DND-41 (cell line): ENCODE measurements at regions not wholly inside any gene's neighbourhood (a gene's known extent, or its start where the extent isn't known, plus 50 kb on each side); places are given as distances from the start of the nearest gene placed in this dataset.

Experiments used
- ATAC-seq: fragments of 200-7000 bp; cut with Tn5 transposase; 3 replicates; pipeline ENCODE4 v1.9.1; 2021; ENCODE audit warnings: low read depth; ENCODE audit not compliant: insufficient read depth
- DNase-seq: peaks from one replicate; pipeline ENCODE4 v3.0.0-alpha.2; 2020
- H2AFZ ChIP-seq: 2 replicates; pipeline ENCODE4 v1.6.0; 2012; ENCODE audit warnings: low read depth, low read length
- H3K27ac ChIP-seq: 2 replicates; pipeline ENCODE4 v1.5.1; 2012; ENCODE audit warnings: low read length, inconsistent platforms
- H3K27me3 ChIP-seq: fragments of 200-600 bp; sonication (generic); 2 replicates; pipeline ENCODE4 v1.6.0; 2012; ENCODE audit warnings: low read length, mild to moderate bottlenecking, inconsistent platforms; ENCODE audit not compliant: insufficient read depth, poor library complexity
- H3K36me3 ChIP-seq: 2 replicates; pipeline ENCODE4 v1.5.1; 2012; ENCODE audit warnings: low read length, inconsistent platforms; ENCODE audit not compliant: insufficient read depth
- H3K4me1 ChIP-seq: 2 replicates; pipeline ENCODE4 v1.5.1; 2012; ENCODE audit warnings: mild to moderate bottlenecking, low read length; ENCODE audit not compliant: insufficient read depth
- H3K4me2 ChIP-seq: 2 replicates; pipeline ENCODE4 v1.6.0; 2012; ENCODE audit warnings: mild to moderate bottlenecking, moderate library complexity, low read length, inconsistent platforms; ENCODE audit not compliant: insufficient read depth
- H3K4me3 ChIP-seq, 2 experiments: fragments of 200-600 bp in 1 of 2; shearing (Covaris generic) in 1 of 2; 2 replicates each; pipeline ENCODE4 v1.5.1; 2012 to 2016; ENCODE audit warnings: inconsistent platforms in 2 of 2, low read length in 2 of 2, mild to moderate bottlenecking in 2 of 2, low read depth in 1 of 2, moderate library complexity in 1 of 2
- H3K79me2 ChIP-seq: 2 replicates; pipeline ENCODE4 v1.6.0; 2012; ENCODE audit warnings: low read length, inconsistent platforms; ENCODE audit not compliant: insufficient read depth
- H3K9ac ChIP-seq: 2 replicates; pipeline ENCODE4 v1.6.0; 2012; ENCODE audit warnings: low read depth, mild to moderate bottlenecking, inconsistent platforms, low read length, moderate library complexity
- H3K9me3 ChIP-seq: 2 replicates; pipeline ENCODE4 v1.5.1; 2012; ENCODE audit warnings: low read length, moderate library complexity, mild to moderate bottlenecking, inconsistent platforms; ENCODE audit not compliant: insufficient read depth, severe bottlenecking
- H4K20me1 ChIP-seq: 2 replicates; pipeline ENCODE4 v1.6.0; 2012; ENCODE audit warnings: low read length; ENCODE audit not compliant: insufficient read depth
- EZH2 ChIP-seq: IDR thresholded peaks from 3 replicates; pipeline ENCODE4 v1.6.1; 2012; ENCODE audit warnings: borderline replicate concordance, low read depth, mild to moderate bottlenecking, moderate library complexity, low read length, inconsistent platforms; ENCODE audit not compliant: severe bottlenecking
- TF ChIP-seq, protein P1 (sequence below): IDR thresholded peaks from 2 replicates; pipeline ENCODE4 v1.5.1; 2012; ENCODE audit warnings: borderline replicate concordance, low read length, moderate library complexity, mild to moderate bottlenecking; ENCODE audit not compliant: poor library complexity, severe bottlenecking; ENCODE audit errors: extremely low read depth

DNA sequence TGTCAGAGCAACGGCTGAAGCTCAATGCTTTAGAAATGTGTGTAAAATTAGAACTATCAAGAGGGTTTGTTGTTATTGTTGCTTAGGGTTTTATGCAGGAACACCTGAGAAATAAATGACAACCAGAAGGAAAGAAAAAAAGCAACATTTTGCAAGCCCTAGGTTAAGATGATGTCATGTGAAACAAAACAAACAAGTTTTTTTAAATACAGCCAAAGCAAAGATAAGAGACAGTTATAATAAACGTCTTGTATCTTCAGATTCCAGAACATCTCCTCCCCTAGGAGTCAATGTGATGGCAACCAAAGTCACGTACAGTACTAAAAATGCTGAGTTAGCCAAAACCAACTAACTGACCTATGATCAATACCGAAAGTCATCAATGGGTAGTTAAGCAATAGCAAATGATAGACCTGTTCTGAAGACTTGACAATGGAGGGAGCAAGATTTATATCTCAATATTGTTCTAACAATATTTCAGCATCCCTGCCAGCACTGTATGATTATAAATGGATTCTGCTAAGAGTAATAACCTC is 55.3 kb upstream of the NOCT start:
- no peak for ATAC-seq

GRCh38 chr4:138959097-138959815 is 56.3 kb upstream of the NOCT start:
- Histone ChIP-seq H3K27me3 (peaks cover 3% of the 10 kb centered on the region), H3K79me2 (no peaks in the 10 kb centered on the region), H4K20me1 (no peaks in the 10 kb centered on the region), H3K27ac (no peak overlapping the region), H3K4me1 (no peaks in the 10 kb centered on the region), H3K9me3 (no peaks in the 10 kb centered on the region), H3K36me3 (no peaks in the 10 kb centered on the region), H3K4me3 (no peak overlapping the region), H3K4me2 (no peak overlapping the region), H2AFZ (no peak overlapping the region), H3K9ac (no peak overlapping the region)
- TF ChIP-seq, protein P1, sequence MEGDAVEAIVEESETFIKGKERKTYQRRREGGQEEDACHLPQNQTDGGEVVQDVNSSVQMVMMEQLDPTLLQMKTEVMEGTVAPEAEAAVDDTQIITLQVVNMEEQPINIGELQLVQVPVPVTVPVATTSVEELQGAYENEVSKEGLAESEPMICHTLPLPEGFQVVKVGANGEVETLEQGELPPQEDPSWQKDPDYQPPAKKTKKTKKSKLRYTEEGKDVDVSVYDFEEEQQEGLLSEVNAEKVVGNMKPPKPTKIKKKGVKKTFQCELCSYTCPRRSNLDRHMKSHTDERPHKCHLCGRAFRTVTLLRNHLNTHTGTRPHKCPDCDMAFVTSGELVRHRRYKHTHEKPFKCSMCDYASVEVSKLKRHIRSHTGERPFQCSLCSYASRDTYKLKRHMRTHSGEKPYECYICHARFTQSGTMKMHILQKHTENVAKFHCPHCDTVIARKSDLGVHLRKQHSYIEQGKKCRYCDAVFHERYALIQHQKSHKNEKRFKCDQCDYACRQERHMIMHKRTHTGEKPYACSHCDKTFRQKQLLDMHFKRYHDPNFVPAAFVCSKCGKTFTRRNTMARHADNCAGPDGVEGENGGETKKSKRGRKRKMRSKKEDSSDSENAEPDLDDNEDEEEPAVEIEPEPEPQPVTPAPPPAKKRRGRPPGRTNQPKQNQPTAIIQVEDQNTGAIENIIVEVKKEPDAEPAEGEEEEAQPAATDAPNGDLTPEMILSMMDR, result no peak
- TF ChIP-seq EZH2, result no peak
- ATAC-seq, result no peak; the same call in 2 of the 3 replicates
- DNase-seq, result no peak

More for the DNA sequence above, 55.3 kb upstream of the NOCT start:
- no peak for DNase-seq
- Histone ChIP-seq H3K4me2 (no peak overlapping the region), H2AFZ (no peak overlapping the region), H3K9me3 (no peaks in the 10 kb centered on the region), H3K4me3 (no peak overlapping the region), H3K27me3 (no peaks in the 10 kb centered on the region), H3K27ac (no peak overlapping the region), H4K20me1 (no peaks in the 10 kb centered on the region), H3K9ac (no peak overlapping the region), H3K36me3 (no peaks in the 10 kb centered on the region), H3K4me1 (no peaks in the 10 kb centered on the region), H3K79me2 (no peaks in the 10 kb centered on the region)
- no peak for TF ChIP-seq EZH2
- TF ChIP-seq, protein P1, result no peak

- no peak overlapping the region for H2AFZ ChIP-seq
- no peak overlapping the region for H3K4me3 ChIP-seq
- H3K27me3 ChIP-seq, result peaks cover 3% of the 10 kb centered on the region
- DNase-seq (no peak), ATAC-seq (no peak)
- H3K4me2 ChIP-seq, result no peak overlapping the region
- H3K79me2 ChIP-seq, result no peaks in the 10 kb centered on the region
- H4K20me1 ChIP-seq, result no peaks in the 10 kb centered on the region
- no peaks in the 10 kb centered on the region for H3K4me1 ChIP-seq
- H3K9ac ChIP-seq, result no peak overlapping the region
- H3K9me3 ChIP-seq, result no peaks in the 10 kb centered on the region
- no peaks in the 10 kb centered on the region for H3K36me3 ChIP-seq
- no peak overlapping the region for H3K27ac ChIP-seq
- no peak for TF ChIP-seq EZH2
- TF ChIP-seq, protein P1, result no peak
Observed at GRCh38 chr4:138958519-138958918, 57.1 kb upstream of the NOCT start.
